CD14-positive monocyte (primary cell): ENCODE measurements at regions not wholly inside any gene's neighbourhood (a gene's known extent, or its start where the extent isn't known, plus 50 kb on each side); places are given as distances from the start of the nearest gene placed in this dataset.

ENCODE experiments used
- DNase-seq, 3 donors: peaks; one replicate each; pipeline ENCODE4 v3.0.0-alpha.2; 2011 to 2022
- H2AFZ ChIP-seq: 2 replicates; pipeline ENCODE4 v1.6.0; 2012; ENCODE audit warnings: mild to moderate bottlenecking, low read depth, low read length, inconsistent platforms; ENCODE audit not compliant: insufficient read depth, poor library complexity, severe bottlenecking
- H3K27ac ChIP-seq, 2 donors: 1 replicate in 1 of 2; 2 replicates in 1 of 2; pipeline ENCODE4 v1.5.1; 2012 to 2013; ENCODE audit warnings: low read length in 2 of 2, control low read depth in 1 of 2, inconsistent platforms in 1 of 2, low read depth in 1 of 2, mild to moderate bottlenecking in 1 of 2
- H3K27me3 ChIP-seq, 2 donors: one replicate each; pipeline versions ENCODE4 v1.6.0 to v1.6.1; 2011 to 2013; ENCODE audit warnings: low read length in 2 of 2; ENCODE audit not compliant: control insufficient read depth in 2 of 2, insufficient read depth in 2 of 2
- H3K36me3 ChIP-seq, 2 donors: replicated peaks in 1 of 2; 1 replicate in 1 of 2; 2 replicates in 1 of 2; pipeline versions ENCODE4 v1.5.1 to v1.6.1; 2012 to 2013; ENCODE audit warnings: low read length in 2 of 2, control low read depth in 1 of 2, inconsistent platforms in 1 of 2, mild to moderate bottlenecking in 1 of 2; ENCODE audit not compliant: insufficient read depth in 2 of 2, control insufficient read depth in 1 of 2
- H3K4me1 ChIP-seq, 2 donors: 1 replicate in 1 of 2; 2 replicates in 1 of 2; pipeline versions ENCODE4 v1.5.1 to v1.6.1; 2012 to 2013; ENCODE audit warnings: low read length in 2 of 2, control low read depth in 1 of 2, inconsistent platforms in 1 of 2, mild to moderate bottlenecking in 1 of 2, moderate library complexity in 1 of 2; ENCODE audit not compliant: insufficient read depth in 2 of 2, control insufficient read depth in 1 of 2
- H3K4me2 ChIP-seq: replicated peaks from 2 replicates; pipeline ENCODE3; 2012; ENCODE audit warnings: low read length, moderate library complexity, mild to moderate bottlenecking; ENCODE audit not compliant: poor library complexity, severe bottlenecking; ENCODE audit errors: extremely low read depth
- H3K4me3 ChIP-seq, 3 experiments: fragments of 200-600 bp in 1 of 3; sonication (generic) in 1 of 3; replicated peaks in 1 of 3; 1 replicate in 2 of 3; 2 replicates in 1 of 3; pipeline ENCODE4 v1.5.1; 2011 to 2013; ENCODE audit warnings: low read length in 3 of 3, mild to moderate bottlenecking in 3 of 3, control low read depth in 2 of 3, low read depth in 2 of 3, inconsistent platforms in 1 of 3, moderate library complexity in 1 of 3
- H3K79me2 ChIP-seq: 2 replicates; pipeline ENCODE4 v1.6.0; 2012; ENCODE audit warnings: mild to moderate bottlenecking, control low read depth, inconsistent platforms, low read length, moderate library complexity; ENCODE audit not compliant: insufficient read depth
- H3K9ac ChIP-seq: 2 replicates; pipeline ENCODE4 v1.6.0; 2017; ENCODE audit warnings: low read length, mild to moderate bottlenecking; ENCODE audit not compliant: insufficient read depth, poor library complexity, severe bottlenecking
- H3K9me3 ChIP-seq, 2 donors: replicated peaks in 1 of 2; 1 replicate in 1 of 2; 2 replicates in 1 of 2; pipeline versions ENCODE4 v1.5.1 to v1.6.1; 2012 to 2013; ENCODE audit warnings: low read length in 2 of 2, control low read depth in 1 of 2; ENCODE audit not compliant: control insufficient read depth in 1 of 2, insufficient read depth in 1 of 2
- H4K20me1 ChIP-seq: 2 replicates; pipeline ENCODE4 v1.6.0; 2012; ENCODE audit warnings: mild to moderate bottlenecking, low read length, control low read depth, moderate library complexity; ENCODE audit not compliant: insufficient read depth
- H3K27ac Mint-ChIP-seq, 7 donors: one replicate each; pipeline ENCODE4 v1.8.0; 2020; ENCODE audit warnings: mild to moderate bottlenecking in 7 of 7, mixed read lengths in 7 of 7, moderate library complexity in 6 of 7, inconsistent platforms in 2 of 7
- H3K27me3 Mint-ChIP-seq, 3 donors: one replicate each; pipeline ENCODE4 v1.8.0; 2021 to 2022; ENCODE audit warnings: low read depth in 3 of 3, mild to moderate bottlenecking in 3 of 3, mixed read lengths in 3 of 3, moderate library complexity in 3 of 3, inconsistent platforms in 1 of 3
- H3K36me3 Mint-ChIP-seq, 2 donors: one replicate each; pipeline ENCODE4 v1.8.0; 2020; ENCODE audit warnings: mixed read lengths in 2 of 2, inconsistent platforms in 1 of 2, mild to moderate bottlenecking in 1 of 2
- H3K4me1 Mint-ChIP-seq: one replicate; pipeline ENCODE4 v1.8.0; 2020; ENCODE audit warnings: mild to moderate bottlenecking, mixed read lengths
- H3K4me3 Mint-ChIP-seq, 2 donors: one replicate each; pipeline ENCODE4 v1.8.0; 2020; ENCODE audit warnings: mild to moderate bottlenecking in 2 of 2, mixed read lengths in 2 of 2, moderate library complexity in 1 of 2
- H3K9me3 Mint-ChIP-seq, 7 donors: one replicate each; pipeline ENCODE4 v1.8.0; 2020 to 2022; ENCODE audit warnings: mixed read lengths in 7 of 7, mild to moderate bottlenecking in 6 of 7, moderate library complexity in 6 of 7, inconsistent platforms in 2 of 7
- WGBS: methylation state at CpG from one replicate; pipeline ENCODE4 v1.1.5; 2013; ENCODE audit warnings: missing lambda C conversion rate; ENCODE audit not compliant: insufficient coverage; 5-methylcytosine and 5-hydroxymethylcytosine counted together
- intact Hi-C, 2 donors: fragments of 100-400 bp; cut with micrococcal nuclease; formaldehyde crosslinking; loops; one replicate each; pipeline versions ENCODE4 v1.15.0 to v1.15.1; 2023
- TF ChIP-seq, protein P1 (sequence below): fragments of 200-600 bp; IDR thresholded peaks from one replicate; pipeline ENCODE4 v1.8.0; 2022; ENCODE audit warnings: antibody characterized with exemption, mild to moderate bottlenecking

DNA sequence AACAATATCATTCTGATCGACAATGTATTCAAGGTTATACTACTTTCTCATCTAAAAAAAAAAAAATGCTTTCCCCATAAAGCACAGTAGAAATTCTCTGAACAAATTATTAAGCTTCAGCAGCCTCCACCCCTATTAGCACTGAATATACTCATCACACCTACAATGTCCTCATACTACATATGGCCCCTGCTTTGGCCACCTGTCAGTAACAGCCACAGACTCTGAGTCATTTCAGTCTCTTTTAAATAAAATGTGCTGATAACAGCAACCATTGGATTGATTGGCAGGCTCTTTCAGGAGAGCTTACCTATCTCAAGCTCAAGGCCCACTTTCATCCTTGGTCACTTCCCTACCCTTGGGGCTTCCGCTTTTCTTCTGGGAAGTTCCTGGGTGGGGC lies 236.7 kb downstream of the TMX3 start:
- peaks cover 0 to 6% (median 0%) of the 10 kb centered on the region in 7 donors for H3K9me3 Mint-ChIP-seq
- H3K27ac Mint-ChIP-seq, result no peak overlapping the region
- H3K27ac ChIP-seq, result no peak overlapping the region
- no peaks in the 10 kb centered on the region for H3K36me3 Mint-ChIP-seq
- H3K27me3 ChIP-seq, result no peaks in the 10 kb centered on the region
- no peaks in the 10 kb centered on the region for H3K4me1 ChIP-seq
- H3K79me2 ChIP-seq, result no peaks in the 10 kb centered on the region
- H2AFZ ChIP-seq, result no peak overlapping the region
- no peaks in the 10 kb centered on the region for H3K27me3 Mint-ChIP-seq
- no peak for DNase-seq
- intact Hi-C loops, result no loop called here
- no peak overlapping the region for H3K4me2 ChIP-seq
- no peaks in the 10 kb centered on the region for H4K20me1 ChIP-seq
- no peak overlapping the region for H3K4me3 Mint-ChIP-seq
- H3K4me3 ChIP-seq, result no peak overlapping the region
- H3K36me3 ChIP-seq, result no peaks in the 10 kb centered on the region
- no peaks in the 10 kb centered on the region for H3K4me1 Mint-ChIP-seq
- H3K9ac ChIP-seq, result no peak overlapping the region
- H3K9me3 ChIP-seq, result no peaks in the 10 kb centered on the region
- 90% methylated on average over 1 of the region's 2 CpGs for WGBS
- TF ChIP-seq, protein P1, sequence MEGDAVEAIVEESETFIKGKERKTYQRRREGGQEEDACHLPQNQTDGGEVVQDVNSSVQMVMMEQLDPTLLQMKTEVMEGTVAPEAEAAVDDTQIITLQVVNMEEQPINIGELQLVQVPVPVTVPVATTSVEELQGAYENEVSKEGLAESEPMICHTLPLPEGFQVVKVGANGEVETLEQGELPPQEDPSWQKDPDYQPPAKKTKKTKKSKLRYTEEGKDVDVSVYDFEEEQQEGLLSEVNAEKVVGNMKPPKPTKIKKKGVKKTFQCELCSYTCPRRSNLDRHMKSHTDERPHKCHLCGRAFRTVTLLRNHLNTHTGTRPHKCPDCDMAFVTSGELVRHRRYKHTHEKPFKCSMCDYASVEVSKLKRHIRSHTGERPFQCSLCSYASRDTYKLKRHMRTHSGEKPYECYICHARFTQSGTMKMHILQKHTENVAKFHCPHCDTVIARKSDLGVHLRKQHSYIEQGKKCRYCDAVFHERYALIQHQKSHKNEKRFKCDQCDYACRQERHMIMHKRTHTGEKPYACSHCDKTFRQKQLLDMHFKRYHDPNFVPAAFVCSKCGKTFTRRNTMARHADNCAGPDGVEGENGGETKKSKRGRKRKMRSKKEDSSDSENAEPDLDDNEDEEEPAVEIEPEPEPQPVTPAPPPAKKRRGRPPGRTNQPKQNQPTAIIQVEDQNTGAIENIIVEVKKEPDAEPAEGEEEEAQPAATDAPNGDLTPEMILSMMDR, result no peak

DNA sequence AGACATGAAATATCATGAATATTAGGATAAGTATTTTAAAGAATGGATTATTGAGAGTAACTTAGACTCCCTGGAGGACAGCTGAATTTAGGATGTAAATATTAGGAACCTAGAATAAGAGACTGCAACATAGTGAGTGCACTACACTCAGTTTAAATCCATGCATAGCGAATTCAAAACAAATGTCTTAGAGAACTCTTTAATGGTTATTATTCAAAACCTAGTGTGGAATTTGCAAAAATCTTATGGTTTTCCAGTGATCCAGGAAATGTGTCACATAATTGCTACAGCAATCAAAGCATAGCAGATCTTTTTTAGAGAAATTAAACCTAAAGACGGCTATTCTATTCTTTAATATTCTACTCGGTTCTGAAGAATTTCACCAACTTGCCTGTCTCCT lies 239.0 kb downstream of the TMX3 start:
- 90% methylated on average over 2 of the region's 3 CpGs for WGBS
- Mint-ChIP-seq H3K9me3 (peaks cover 0 to 3% (median 0%) of the 10 kb centered on the region in 7 donors), H3K27me3 (no peaks in the 10 kb centered on the region)

More for the DNA sequence above, 239.0 kb downstream of the TMX3 start:
- no peak overlapping the region for H3K27ac ChIP-seq
- TF ChIP-seq, protein P1, result no peak
- H3K36me3 Mint-ChIP-seq, result no peaks in the 10 kb centered on the region
- no peak overlapping the region for H3K27ac Mint-ChIP-seq
- no peaks in the 10 kb centered on the region for H3K4me1 Mint-ChIP-seq
- H4K20me1 ChIP-seq, result no peaks in the 10 kb centered on the region
- H3K79me2 ChIP-seq, result no peaks in the 10 kb centered on the region
- H3K4me3 ChIP-seq, result no peak overlapping the region
- H2AFZ ChIP-seq, result no peak overlapping the region
- no peak for DNase-seq
- intact Hi-C loops, result no loop called here
- H3K9ac ChIP-seq, result no peak overlapping the region
- no peak overlapping the region for H3K4me2 ChIP-seq
- no peaks in the 10 kb centered on the region for H3K4me1 ChIP-seq
- H3K4me3 Mint-ChIP-seq, result no peak overlapping the region
- no peaks in the 10 kb centered on the region for H3K27me3 ChIP-seq
- H3K36me3 ChIP-seq, result no peaks in the 10 kb centered on the region
- H3K9me3 ChIP-seq, result no peaks in the 10 kb centered on the region
